ENCODE measurements at regions not wholly inside any gene's neighbourhood (a gene's known extent, or its start where the extent isn't known, plus 50 kb on each side); places are given as distances from the start of the nearest gene placed in this dataset.

- Mint-ChIP-seq H3K4me1 (ENCODE audit: low read depth, unreplicated experiment) (no peaks in the 10 kb centered on the region), H3K27ac (ENCODE audit: unreplicated experiment) (no peak overlapping the region), H3K27me3 (ENCODE audit: unreplicated experiment) (no peaks in the 10 kb centered on the region), H3K9me3 (ENCODE audit: unreplicated experiment) (no peaks in the 10 kb centered on the region), H3K36me3 (ENCODE audit: unreplicated experiment) (no peaks in the 10 kb centered on the region), H3K4me3 (ENCODE audit: unreplicated experiment) (no peak overlapping the region)
- TF ChIP-seq, protein P1, sequence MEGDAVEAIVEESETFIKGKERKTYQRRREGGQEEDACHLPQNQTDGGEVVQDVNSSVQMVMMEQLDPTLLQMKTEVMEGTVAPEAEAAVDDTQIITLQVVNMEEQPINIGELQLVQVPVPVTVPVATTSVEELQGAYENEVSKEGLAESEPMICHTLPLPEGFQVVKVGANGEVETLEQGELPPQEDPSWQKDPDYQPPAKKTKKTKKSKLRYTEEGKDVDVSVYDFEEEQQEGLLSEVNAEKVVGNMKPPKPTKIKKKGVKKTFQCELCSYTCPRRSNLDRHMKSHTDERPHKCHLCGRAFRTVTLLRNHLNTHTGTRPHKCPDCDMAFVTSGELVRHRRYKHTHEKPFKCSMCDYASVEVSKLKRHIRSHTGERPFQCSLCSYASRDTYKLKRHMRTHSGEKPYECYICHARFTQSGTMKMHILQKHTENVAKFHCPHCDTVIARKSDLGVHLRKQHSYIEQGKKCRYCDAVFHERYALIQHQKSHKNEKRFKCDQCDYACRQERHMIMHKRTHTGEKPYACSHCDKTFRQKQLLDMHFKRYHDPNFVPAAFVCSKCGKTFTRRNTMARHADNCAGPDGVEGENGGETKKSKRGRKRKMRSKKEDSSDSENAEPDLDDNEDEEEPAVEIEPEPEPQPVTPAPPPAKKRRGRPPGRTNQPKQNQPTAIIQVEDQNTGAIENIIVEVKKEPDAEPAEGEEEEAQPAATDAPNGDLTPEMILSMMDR (IDR thresholded peaks at IDR 0.05; ENCODE audit: partially characterized antibody, unreplicated experiment) = no peak
- DNase-seq = no peak
These were observed 197.4 kb upstream of the IRX2 start for GRCh38 chr5:2948875-2949274.

DNA sequence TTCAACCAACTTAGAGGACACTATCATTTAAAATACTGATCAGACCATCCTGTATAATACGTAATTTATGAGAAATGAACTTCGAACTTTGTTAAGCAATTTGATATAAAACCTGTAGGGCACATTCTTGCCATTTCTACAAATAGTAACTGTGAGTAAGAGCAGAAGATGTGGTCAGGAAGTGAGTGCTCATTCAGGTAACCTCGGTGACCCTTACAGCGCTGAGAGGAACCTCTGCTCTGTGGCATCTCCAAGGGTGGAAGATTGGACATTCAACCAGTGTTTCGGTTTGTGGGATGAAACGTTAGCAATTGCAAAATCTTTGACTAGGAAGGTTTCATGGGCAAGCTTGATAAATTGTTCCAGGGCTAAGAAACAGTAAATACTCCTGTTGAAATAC, 194.8 kb upstream of the IRX2 start:
- Mint-ChIP-seq H3K9me3 (ENCODE audit: unreplicated experiment) (peaks cover 2% of the 10 kb centered on the region), H3K4me3 (ENCODE audit: unreplicated experiment) (no peak overlapping the region), H3K27me3 (ENCODE audit: unreplicated experiment) (peaks cover 2% of the 10 kb centered on the region), H3K27ac (ENCODE audit: unreplicated experiment) (no peak overlapping the region), H3K36me3 (ENCODE audit: unreplicated experiment) (peaks cover 9% of the 10 kb centered on the region), H3K4me1 (ENCODE audit: low read depth, unreplicated experiment) (no peaks in the 10 kb centered on the region)
- TF ChIP-seq, protein P1 (IDR thresholded peaks at IDR 0.05; ENCODE audit: partially characterized antibody, unreplicated experiment) = no peak
- DNase-seq = no peak

- Mint-ChIP-seq H3K4me1 (ENCODE audit: low read depth, unreplicated experiment) (no peaks in the 10 kb centered on the region), H3K4me3 (ENCODE audit: unreplicated experiment) (no peak overlapping the region), H3K27me3 (ENCODE audit: unreplicated experiment) (no peaks in the 10 kb centered on the region), H3K36me3 (ENCODE audit: unreplicated experiment) (peaks cover 5% of the 10 kb centered on the region), H3K27ac (ENCODE audit: unreplicated experiment) (no peak overlapping the region), H3K9me3 (ENCODE audit: unreplicated experiment) (no peaks in the 10 kb centered on the region)
- no peak for DNase-seq
- TF ChIP-seq, protein P1 (IDR thresholded peaks at IDR 0.05; ENCODE audit: partially characterized antibody, unreplicated experiment) = no peak
These were observed 184.9 kb upstream of the IRX2 start for GRCh38 chr5:2936413-2936812.

DNA sequence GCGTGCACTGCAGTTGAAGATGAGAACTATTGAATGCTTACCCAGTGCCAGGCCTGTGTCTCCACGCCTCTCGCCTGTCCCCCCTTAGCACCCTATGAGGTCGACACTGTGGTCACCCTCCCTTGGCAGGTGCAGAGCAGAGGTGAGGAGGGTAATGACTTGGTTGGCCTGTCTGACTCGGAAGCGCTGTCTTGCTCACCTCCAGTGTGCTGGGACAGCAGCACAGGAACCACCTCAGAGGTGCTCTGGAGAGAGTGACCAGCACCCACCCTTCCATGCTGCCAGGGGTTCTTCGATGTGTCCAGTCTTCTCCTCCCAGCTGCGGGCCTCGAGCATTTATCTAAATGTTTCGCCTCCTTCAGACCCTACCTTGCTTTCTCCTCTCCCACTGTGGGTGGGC, 178.3 kb upstream of the IRX2 start:
- H3K4me3 Mint-ChIP-seq (ENCODE audit: unreplicated experiment) = no peak overlapping the region
- no peak overlapping the region for H3K27ac Mint-ChIP-seq (ENCODE audit: unreplicated experiment)
- no peaks in the 10 kb centered on the region for H3K9me3 Mint-ChIP-seq (ENCODE audit: unreplicated experiment)
- H3K4me1 Mint-ChIP-seq (ENCODE audit: low read depth, unreplicated experiment) = peaks cover 5% of the 10 kb centered on the region
- no peaks in the 10 kb centered on the region for H3K36me3 Mint-ChIP-seq (ENCODE audit: unreplicated experiment)
- no peaks in the 10 kb centered on the region for H3K27me3 Mint-ChIP-seq (ENCODE audit: unreplicated experiment)
- TF ChIP-seq, protein P1 (IDR thresholded peaks at IDR 0.05; ENCODE audit: partially characterized antibody, unreplicated experiment) = no peak
- no peak for DNase-seq

DNA sequence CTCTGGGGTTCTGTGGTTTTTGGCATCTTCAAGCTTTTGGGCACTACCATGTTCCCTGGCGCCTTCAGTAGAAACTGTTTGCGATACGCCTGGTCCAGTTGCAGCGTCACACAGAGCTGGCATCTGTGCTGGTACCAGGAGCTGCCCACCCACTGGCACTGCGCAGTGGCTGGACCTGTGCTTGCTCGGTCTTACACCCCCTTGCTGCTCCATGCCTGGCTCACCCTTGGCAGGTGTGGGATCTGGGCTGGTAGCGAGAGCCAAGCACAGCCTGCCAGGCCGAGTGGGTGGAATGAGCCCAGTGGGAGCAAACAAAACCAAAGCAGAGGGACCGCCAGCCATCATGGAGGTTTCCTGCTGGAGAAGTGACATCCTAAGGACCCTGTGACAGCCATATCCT, 170.2 kb upstream of the IRX2 start:
- TF ChIP-seq, protein P1 (IDR thresholded peaks at IDR 0.05; ENCODE audit: partially characterized antibody, unreplicated experiment) = no peak
- H3K4me3 Mint-ChIP-seq (ENCODE audit: unreplicated experiment) = no peak overlapping the region
- H3K27ac Mint-ChIP-seq (ENCODE audit: unreplicated experiment) = no peak overlapping the region
- peaks cover 7% of the 10 kb centered on the region for H3K9me3 Mint-ChIP-seq (ENCODE audit: unreplicated experiment)
- H3K36me3 Mint-ChIP-seq (ENCODE audit: unreplicated experiment) = peaks cover 13% of the 10 kb centered on the region
- DNase-seq = no peak
- no peaks in the 10 kb centered on the region for H3K4me1 Mint-ChIP-seq (ENCODE audit: low read depth, unreplicated experiment)
- H3K27me3 Mint-ChIP-seq (ENCODE audit: unreplicated experiment) = peaks cover 2% of the 10 kb centered on the region

Measured in glutamatergic neuron (in vitro differentiated cells).